HG03196 (cell line): ENCODE measurements at regions not wholly inside any gene's neighbourhood (a gene's known extent, or its start where the extent isn't known, plus 50 kb on each side); places are given as distances from the start of the nearest gene placed in this dataset.

ENCODE experiments used
- ATAC-seq: cut with Tn5 transposase; IDR thresholded peaks from one replicate; pipeline ENCODE4 v1.9.1; 2021; ENCODE audit not compliant: unreplicated experiment

DNA sequence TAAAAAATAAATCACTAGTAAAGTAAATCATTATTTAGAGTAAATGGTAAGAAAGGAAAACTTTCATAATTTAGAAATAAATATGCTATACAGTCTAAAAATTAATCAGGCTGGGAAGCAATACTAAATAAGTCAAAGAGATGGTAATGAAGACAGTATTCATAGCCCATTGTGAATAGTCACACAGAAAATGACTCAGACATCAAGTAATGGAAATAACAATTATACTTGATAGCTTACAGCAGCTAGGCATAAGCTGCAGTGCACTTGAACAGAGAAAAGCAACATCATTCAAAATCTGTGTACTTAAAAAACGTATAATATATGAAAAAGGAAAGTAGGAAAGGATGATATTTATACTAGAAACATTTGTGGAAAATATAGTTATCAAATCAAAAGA is 642.5 kb upstream of the GNPDA2 start:
- ATAC-seq: no peak

DNA sequence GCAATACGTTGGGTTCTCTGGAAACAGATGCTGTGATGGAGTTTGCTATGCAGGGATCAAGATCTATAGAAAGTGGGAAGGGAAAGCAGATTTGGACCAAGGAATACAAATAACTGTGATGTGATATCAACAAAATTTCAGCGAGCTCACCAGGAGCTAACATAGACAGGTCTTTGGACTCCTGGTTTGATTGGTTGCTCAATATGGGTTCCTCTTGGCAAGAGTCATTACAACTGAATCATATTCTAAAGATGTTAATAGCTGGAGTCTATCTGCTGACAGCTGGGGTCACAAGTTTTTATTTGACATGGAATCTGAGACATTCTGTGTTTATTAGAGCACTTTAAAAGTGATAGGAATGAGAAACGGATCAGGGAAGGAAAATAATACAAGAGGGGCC is 637.6 kb upstream of the GNPDA2 start:
- no peak for ATAC-seq

DNA sequence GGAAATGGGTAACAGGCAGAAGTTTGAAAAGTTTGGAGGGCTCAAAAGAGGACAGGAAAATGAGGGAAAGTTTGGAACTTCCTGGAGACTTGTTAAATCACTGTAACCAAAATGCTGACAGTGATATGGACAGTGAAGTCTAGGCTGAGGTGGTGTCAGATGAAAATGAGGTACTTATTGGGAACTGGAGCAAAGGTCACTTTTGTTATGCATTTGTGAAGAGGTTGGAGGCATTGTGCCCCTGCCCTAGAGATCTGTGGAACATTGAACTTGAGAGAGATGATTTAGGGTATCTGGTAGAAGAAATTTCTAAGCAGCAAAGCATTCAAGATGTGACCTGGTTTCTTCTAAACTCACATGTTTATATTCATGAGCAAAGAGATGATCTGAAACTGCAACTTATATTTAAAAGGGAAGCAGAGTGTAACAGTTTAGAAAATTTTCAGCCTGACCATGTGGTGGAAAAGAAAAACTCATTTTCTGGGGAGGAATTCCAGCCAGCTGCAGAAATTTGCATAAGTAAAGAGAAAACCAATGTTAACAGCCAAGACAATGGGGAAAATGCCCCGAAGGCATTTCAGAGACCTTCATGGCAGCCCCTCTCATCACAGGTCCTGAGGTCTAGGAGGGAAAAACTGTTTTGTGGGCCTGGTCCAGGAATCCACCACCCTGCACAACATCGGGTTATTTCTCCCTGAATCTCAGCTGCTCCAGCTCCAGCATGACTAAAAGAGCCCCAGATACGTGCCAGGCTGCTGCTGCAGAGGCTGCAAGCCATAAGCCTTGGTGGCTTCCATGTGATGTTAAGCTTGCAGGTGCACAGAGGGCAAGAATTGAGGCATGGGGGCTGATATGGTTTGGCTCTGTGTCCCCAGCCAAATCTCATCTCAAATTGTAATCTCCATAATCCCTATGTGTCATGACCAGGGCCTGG is 632.5 kb upstream of the GNPDA2 start:
- ATAC-seq: no peak

DNA sequence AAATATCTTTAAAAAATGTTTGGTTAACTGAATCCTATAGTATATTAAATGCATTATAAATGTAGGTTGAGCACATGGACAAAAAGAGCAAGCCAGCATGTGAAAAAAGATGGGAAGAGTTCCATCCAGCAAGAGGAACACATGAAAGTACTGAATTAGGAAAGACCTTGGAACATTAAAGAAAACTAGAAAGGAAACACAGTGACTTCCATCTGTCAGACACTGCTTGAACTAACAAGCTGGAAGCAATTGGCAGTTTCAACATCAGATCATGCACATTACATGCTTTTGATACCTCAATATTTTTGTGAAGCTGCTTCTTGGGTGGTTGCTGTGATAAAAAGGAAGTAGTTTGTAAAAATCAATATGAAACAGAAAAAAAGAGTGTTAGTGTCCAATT is 626.8 kb upstream of the GNPDA2 start:
- no peak for ATAC-seq

DNA sequence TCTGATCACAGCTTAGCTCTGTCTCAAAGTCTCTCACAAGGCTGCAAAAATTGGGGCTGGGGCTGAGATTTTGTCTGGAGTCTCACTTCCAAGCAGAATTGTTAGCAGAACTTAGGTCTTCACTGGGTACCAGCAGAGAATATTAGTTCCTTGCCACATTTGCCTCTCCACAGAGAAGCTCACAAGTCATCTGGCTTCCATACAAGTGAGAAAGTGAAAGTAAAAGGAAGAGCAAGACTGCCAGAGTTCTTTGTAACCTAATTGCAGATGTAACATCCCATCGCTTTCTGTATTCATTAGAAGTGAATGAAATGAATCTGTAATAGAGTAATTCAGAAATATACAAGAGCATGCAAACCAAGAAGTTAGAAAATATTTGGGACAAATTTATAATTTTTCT is 624.1 kb upstream of the GNPDA2 start:
- no peak for ATAC-seq

DNA sequence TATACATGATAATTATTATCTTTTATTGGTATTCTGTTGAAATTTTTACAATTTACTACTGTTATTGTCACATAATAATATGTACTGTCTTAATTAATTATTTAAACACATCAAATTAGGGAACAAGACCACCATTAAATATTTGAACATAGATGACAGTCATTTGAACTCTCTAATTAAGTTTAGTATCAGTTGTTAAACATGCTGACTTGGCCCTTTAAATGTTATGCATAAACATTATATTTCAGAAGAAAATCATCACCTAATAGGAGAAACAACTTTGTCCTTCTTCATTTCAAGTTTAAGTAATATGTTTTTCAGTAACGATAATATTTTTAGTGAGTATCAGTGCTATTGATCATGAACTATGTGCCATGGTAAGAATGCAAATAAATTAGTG is 623.5 kb upstream of the GNPDA2 start:
- no peak for ATAC-seq

DNA sequence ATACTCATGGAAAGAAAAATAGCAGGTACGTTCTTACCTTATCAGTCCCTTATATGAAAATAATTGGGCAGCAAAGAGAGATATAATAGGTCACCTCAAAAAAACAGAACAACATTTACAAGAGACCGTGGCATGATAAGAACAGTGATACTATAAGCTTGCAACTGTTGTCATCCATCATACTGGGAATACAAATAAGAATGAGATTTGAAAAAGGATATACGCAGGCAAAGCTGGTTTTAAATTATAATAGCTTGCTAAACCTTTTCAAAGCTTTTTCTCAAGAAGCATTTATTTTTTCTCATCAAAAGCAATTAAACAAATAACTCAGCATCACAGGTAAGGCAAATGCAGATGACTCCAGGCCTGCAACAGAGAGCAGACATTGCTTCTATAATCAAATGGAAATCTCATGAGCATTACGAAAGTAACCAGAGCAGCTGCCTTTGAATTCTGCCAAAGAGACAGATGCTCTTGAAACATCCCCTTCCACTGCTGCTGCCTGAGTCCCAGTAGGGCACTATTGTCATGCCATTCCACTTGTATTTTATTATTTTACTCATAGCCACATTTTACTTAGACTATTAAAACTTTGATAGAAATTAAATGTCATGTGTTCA is 620.6 kb upstream of the GNPDA2 start:
- no peak for ATAC-seq

DNA sequence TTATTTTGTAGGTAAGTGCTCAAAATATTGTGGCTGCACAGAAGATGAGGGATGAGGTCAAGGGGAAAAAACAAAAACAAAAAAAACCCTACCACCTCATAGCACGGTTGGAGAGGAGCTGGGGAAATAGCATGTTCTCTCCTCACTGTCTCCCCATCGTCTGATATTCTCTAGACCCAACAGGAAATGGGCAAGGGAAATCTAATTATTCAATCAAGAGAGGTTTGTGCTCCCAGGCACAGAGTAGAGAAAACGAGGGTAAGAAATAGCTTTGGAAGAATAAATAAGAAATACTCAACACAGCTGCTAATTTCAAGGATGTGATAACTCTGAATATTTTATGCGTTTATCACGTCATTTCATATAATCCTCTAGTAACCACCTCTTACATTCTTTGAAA is 619.2 kb upstream of the GNPDA2 start:
- no peak for ATAC-seq

DNA sequence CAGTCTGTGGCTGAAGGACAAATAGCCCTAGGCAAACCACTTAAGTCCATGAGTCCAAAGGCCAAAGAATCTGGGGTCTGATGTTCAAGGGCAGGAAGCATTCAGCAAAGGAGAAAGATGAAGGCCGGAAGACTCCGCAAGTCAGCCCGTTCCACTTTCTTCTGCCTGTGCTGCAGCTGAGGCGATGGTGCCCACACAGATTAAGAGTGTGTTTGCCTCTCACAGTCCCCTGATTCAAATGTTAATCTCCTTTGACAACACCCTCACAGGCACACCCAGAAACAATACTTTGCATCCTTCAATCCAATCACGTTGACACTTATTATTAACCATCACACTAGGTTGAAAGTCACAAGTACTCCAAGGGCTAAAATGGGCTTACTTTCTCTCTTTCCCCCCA is 605.4 kb upstream of the GNPDA2 start:
- ATAC-seq: no peak

DNA sequence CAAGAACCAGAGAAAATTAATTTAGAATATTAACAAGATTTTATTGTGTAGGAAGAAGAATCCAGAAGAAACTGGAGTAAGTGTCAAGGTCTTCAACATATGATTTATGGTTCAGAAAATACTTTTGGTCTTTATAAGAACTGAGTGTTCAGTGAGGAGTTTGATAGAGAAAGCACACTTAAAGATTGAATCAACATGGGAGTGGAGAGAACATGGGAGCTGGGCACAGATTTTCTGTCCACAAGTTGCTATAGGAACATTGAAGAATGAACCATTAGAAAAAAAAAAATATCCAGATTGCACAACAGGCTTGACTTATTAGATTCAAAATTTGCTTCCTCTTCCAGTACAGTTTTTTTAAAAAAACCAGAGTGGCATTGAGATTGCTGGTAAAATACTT is 601.2 kb upstream of the GNPDA2 start:
- ATAC-seq: no peak

DNA sequence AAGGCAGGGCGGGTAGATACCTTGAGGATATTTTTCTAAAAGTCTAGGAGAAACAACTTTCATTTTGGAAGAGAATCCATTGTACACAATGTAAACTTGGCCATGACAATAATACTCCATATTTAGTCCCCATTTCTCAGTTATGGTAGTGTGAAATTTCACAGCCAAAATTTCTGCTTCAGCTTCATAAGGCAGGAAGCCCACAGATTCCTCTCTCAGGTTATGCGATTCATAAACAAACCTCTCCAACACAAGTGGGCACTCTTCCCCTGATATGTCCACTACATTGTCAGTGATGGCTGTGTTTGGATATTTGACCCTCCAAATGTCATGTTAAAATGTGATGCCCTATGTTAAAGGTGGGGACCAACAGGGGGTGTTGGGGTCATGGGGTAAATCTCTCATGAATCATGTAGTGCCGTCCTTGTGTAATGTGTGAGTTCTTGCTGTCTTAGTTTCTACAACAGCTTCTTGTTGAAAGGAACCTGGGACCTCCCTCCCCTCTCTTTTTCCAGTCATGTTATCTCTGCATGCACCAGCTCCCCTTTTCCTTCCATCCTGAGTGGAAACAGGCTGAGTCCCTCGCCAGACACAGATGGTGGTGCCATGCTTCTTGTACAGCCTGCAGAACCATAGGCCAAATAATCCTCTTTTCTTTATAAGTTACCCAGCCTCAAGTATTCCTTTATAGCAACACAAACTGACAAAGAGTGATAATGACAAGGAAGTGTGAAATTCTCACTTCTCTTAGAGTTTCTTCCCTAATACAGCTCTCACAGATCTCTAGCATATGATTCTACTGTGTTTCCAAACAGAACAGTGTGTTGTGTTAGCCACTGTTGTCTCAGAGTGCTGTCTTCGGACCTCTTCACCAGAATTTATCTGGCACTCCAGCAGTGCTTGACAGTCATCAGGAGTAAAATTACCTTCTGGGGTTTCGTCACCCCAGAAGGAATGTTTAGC is 598.4 kb upstream of the GNPDA2 start:
- ATAC-seq: no peak

DNA sequence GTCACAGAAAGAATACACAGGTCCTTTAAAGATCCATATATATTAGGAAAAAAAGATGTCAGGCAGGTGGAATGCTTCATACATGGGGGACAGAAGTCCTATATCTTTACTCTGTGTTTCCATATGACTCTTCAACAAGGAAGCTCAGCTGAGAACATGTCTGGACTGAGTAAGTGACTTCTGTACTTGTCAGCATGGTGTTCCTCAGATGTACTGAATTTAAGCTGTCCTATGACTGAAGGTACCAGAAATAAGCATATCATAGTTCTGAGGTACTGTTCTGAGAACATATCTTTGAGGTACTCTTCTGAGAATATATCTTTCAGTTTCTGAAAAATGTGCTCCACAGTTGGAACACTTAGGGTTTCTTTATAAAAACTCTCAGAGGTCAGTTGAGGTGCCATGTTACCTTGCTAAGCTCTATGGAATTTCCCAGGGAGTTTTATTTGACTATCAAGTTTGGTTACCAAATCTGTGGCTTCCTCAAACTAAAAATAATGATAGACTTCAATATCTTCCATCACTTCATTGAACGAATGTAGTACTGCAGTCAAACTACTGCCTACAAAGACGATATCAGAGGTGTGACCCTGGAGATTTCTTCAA is 597.2 kb upstream of the GNPDA2 start:
- no peak for ATAC-seq

DNA sequence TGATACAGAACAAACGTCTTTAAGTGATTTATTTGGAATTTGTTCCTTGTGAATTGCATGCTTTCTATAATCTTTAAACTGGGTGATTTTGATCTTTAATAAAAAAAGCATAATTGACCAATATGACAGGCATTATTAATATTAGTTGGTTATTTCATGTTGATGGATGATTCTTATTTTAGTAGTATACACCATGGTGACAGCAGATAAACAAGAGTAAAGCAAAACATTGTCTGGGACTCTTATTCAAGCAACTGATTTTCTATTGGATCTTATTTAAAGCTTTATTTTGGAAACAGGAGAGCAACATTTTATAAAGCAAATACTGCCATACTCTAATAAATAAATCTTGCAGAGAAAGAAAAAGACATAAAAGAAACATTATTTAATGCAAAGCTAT is 591.4 kb upstream of the GNPDA2 start:
- no peak for ATAC-seq

DNA sequence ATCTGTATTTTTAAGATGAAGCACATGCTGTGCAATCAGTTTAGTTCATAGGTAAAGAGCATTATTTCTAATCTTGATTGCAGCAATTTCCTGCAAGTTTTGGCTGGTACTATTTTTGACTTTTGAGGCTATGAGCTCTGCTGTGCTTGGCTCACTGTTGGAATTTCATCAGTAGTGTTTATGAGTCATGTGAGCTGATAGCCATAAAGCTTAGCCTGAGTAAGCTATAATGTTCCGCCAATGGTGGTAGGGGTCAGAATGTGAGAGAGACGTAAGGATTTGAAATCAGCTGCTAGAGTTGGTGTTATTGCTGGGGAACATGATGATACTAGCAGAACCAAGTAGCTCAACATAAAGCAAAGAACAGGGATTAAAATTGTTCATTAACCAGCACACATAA is 590.9 kb upstream of the GNPDA2 start:
- ATAC-seq: no peak

DNA sequence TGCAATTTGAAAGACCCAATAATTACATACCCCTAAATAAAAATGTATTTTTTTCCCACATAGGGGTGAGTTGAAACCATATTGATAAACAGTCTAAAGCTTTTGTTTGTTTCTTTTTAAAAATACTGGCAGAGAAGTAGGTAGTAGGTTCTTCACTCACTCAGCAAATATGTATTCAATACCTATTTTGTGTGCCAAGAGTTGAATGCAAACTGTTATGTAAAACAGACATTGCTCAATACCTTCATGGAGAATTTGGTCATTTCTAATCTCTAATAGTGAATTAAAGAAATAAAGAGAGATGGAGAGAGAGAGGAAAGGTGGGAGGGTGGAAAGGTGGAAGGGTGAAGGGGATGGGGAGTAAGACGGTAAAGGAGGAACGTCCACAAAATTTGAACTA is 589.9 kb upstream of the GNPDA2 start:
- no peak for ATAC-seq

DNA sequence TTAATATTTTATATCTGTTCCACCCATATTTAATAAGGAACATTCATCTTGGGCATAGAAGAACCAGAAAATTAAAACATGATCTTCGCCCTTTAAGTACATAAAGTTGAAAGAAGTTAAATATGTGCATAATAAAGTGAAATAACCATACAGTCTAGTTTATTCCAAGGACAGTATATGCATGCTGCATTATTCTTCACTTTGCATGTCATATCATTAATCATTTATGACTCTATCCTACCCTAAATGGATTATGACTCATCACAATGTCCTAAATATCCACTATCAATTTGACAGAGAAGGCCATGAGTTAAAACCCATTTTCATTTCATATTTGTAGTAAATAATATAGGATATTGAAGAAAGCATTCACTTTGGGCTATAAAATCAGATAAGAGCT is 576.5 kb upstream of the GNPDA2 start:
- no peak for ATAC-seq

DNA sequence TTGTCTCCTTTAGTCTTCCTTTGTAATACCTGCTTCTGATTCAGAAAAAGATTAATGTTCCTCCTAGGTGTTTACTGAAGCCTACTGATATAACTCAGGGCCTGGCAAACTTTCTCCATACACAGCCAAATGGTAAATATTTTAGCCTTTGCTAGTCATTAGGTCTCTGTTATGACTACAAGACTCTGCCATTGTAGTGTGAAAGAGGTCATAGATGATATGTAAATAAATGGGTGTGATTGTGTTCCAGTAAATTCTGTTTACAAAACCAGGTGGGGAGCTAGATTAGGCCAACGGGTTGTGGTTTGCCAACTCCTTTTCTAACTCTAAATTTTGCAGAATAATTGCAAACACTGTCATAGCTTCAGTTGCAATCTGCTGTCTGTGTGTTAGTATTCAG is 568.1 kb upstream of the GNPDA2 start:
- ATAC-seq: no peak

DNA sequence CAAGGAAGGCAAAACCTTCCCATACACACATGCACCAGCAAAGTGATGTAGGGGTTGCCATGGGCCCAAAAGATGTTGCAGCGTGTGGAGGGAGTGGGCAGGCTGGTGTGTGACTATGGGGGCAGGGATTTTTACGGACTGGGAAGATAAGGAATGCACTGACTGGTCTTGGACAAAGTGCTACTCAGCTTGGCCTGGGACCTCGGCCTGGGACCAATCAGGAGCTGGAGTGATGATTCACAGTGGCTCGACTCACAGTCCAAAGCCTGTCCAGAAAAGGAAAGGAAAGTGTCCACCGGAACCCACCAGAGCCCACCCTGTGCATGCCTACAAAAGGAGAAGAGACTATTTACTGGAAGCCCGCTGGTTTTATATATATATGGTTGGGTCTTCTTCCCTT is 567.0 kb upstream of the GNPDA2 start:
- no peak for ATAC-seq

DNA sequence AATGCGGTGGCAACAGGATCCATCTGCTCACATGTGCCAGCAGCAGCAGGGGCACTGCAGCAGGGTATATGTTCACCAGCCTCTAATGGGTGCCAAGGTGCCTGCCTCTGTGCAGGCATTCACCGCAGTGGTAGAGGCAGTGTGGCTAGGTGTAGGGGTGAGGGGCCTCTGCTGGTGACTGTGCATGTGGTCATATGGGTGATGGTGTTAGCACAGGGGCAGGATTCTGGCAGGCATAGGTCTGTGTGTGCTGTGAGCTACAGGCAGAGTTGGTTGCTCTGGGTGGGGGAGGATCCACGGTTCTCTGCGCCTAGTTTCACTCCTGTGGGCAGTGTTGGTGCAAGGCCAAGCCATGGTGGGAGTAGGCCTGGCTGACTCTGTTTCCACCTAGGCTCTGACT is 566.5 kb upstream of the GNPDA2 start:
- no peak for ATAC-seq

DNA sequence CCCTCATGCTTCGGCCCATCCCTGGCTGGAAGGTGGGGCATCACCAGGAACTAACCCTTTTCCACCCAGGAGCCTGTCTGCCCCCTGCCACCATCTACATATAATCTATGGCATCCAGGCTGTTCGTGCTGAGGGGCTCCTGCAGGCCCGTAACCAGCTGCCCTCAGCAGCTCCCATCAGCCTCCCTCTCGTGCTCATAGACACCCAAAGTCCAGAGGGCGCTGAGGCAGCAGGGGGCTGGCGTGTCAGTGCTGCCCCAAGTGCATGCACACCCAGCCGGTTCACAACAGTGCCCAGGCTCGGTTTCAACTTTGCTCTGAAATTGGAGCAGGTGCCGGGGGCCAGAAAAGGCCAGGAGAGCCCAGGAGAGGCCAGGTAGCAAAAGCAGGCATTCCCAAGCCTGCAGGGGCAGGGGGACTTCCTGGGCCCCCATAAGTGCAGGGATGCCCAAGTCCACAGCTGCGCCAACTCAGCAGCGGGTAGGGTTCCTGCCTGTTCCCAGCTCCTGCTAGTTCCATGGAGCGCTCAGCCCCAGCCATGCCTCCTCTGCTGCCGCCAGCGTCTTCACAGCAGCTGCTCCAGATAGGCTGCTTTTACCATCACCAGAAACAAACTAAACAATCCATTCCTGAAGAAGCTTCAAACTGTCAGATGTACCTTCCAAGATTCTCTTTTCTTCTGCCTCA is 558.2 kb upstream of the GNPDA2 start:
- no peak for ATAC-seq

DNA sequence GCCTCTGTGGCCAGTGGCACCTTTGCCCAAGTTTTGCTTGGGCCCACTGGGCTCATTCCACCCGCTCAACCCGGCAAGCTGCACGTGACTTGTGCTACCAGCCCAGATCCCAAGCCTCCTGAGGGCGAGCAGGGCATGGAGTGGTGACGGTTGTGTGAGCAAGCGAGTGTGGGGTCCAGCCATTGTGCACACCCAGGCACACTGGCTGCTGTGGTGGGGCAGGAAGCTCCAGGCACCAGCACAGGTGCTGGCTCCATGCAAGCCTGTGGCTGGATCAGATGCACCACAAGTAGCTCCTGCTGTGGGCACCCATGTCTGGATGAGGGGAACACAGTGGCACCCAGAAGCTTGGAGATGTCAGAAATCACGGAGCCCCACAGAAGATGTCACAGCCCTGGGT is 557.0 kb upstream of the GNPDA2 start:
- ATAC-seq: no peak
